GM23248 (cell line): ENCODE measurements at regions not wholly inside any gene's neighbourhood (a gene's known extent, or its start where the extent isn't known, plus 50 kb on each side); places are given as distances from the start of the nearest gene placed in this dataset.
"Not testable (repeated sequence)": the region's sequence is repeated elsewhere in the genome, so short reads cannot be mapped to it uniquely, and the experiment has no call there.

ENCODE experiments used
- DNase-seq: peaks from one replicate; pipeline ENCODE4 v3.0.0-alpha.2; 2015
- H2AFZ ChIP-seq: fragments of 200-600 bp; sonication (generic); 2 replicates; pipeline ENCODE4 v1.6.1; 2016; ENCODE audit warnings: antibody characterized with exemption
- H3F3A ChIP-seq: fragments of 200-600 bp; sonication (generic); 2 replicates; pipeline ENCODE4 v1.6.1; 2016; ENCODE audit warnings: mild to moderate bottlenecking, antibody characterized with exemption, mixed run types; ENCODE audit not compliant: insufficient read depth
- H3K27ac ChIP-seq: fragments of 200-600 bp; sonication (generic); 2 replicates; pipeline ENCODE4 v1.5.1; 2016; ENCODE audit warnings: mild to moderate bottlenecking
- H3K27me3 ChIP-seq: fragments of 200-600 bp; sonication (generic); replicated peaks from 2 replicates; pipeline ENCODE4 v1.6.1; 2016; ENCODE audit warnings: mild to moderate bottlenecking; ENCODE audit not compliant: insufficient read depth
- H3K36me3 ChIP-seq: fragments of 200-600 bp; sonication (generic); 2 replicates; pipeline ENCODE4 v1.6.1; 2016; ENCODE audit warnings: low read depth, mild to moderate bottlenecking
- H3K4me1 ChIP-seq: fragments of 200-600 bp; sonication (generic); 2 replicates; pipeline ENCODE4 v1.6.1; 2016; ENCODE audit warnings: mild to moderate bottlenecking; ENCODE audit not compliant: insufficient read depth
- H3K4me2 ChIP-seq: fragments of 200-600 bp; sonication (generic); one replicate; pipeline ENCODE4 v1.6.1; 2016; ENCODE audit warnings: mild to moderate bottlenecking; ENCODE audit not compliant: unreplicated experiment
- H3K4me3 ChIP-seq: fragments of 200-600 bp; sonication (generic); 2 replicates; pipeline ENCODE4 v1.5.1; 2016; ENCODE audit warnings: mild to moderate bottlenecking
- H3K79me2 ChIP-seq: fragments of 200-600 bp; sonication (generic); 2 replicates; pipeline ENCODE4 v1.6.1; 2016; ENCODE audit warnings: mild to moderate bottlenecking; ENCODE audit not compliant: insufficient read depth
- H3K9ac ChIP-seq: fragments of 200-600 bp; sonication (generic); 2 replicates; pipeline ENCODE4 v1.6.1; 2016; ENCODE audit warnings: mild to moderate bottlenecking
- H3K9me2 ChIP-seq: fragments of 200-600 bp; sonication (generic); 2 replicates; pipeline ENCODE4 v1.6.1; 2016; ENCODE audit warnings: mixed run types, mild to moderate bottlenecking, moderate library complexity; ENCODE audit not compliant: insufficient read depth
- H3K9me3 ChIP-seq: fragments of 200-600 bp; sonication (generic); one replicate; pipeline ENCODE4 v1.6.1; 2017; ENCODE audit warnings: low read depth
- H4K20me1 ChIP-seq: fragments of 200-600 bp; sonication (generic); 2 replicates; pipeline ENCODE4 v1.6.0; 2016; ENCODE audit not compliant: insufficient read depth
- EZH2 ChIP-seq: fragments of 200-600 bp; sonication (generic); IDR thresholded peaks from 2 replicates; pipeline ENCODE4 v1.6.1; 2018; ENCODE audit warnings: antibody characterized with exemption, mild to moderate bottlenecking; ENCODE audit not compliant: insufficient read depth, poor library complexity, severe bottlenecking
- EZH2phosphoT487 ChIP-seq: fragments of 200-600 bp; sonication (generic); IDR thresholded peaks from 2 replicates; pipeline ENCODE4 v1.6.1; 2018; ENCODE audit warnings: antibody characterized with exemption, moderate library complexity, mild to moderate bottlenecking, low read depth; ENCODE audit not compliant: insufficient read depth
- WGBS, 2 experiments: methylation state at CpG; one replicate each; pipeline ENCODE4 v1.1.6; 2015 to 2017; ENCODE audit warnings: low lambda C conversion rate in 2 of 2, low coverage in 1 of 2; ENCODE audit errors: missing lambda C conversion rate in 2 of 2; 5-methylcytosine and 5-hydroxymethylcytosine counted together
- in situ Hi-C: fragments of 300-500 bp; cut with MboI; formaldehyde crosslinking; loops from 2 replicates; pipeline ENCODE4 v1.15.0; 2020

- Histone ChIP-seq H3K4me3 (no peak overlapping the region), H3K9ac (no peak overlapping the region), H3K27me3 (no peaks in the 10 kb centered on the region), H3F3A (no peaks in the 10 kb centered on the region), H3K79me2 (no peaks in the 10 kb centered on the region), H3K9me3 (no peaks in the 10 kb centered on the region), H3K9me2 (no peaks in the 10 kb centered on the region), H3K4me2 (no peak overlapping the region), H4K20me1 (no peaks in the 10 kb centered on the region), H3K36me3 (no peaks in the 10 kb centered on the region), H3K4me1 (0 out of 2 replicates have a peak, but pooled peaks cover 2% of the 10 kb centered on the region), H3K27ac (no peak overlapping the region), H2AFZ (peak overlapping the region; percentile 40; the same call in 1 of the 2 replicates)
- in situ Hi-C loops: no loop called here
- 60 to 73% methylated on average over 5 of the region's 5 CpGs for WGBS, 2 experiments
- no peak for DNase-seq
- TF ChIP-seq EZH2 (no peak), EZH2phosphoT487 (no peak)
Measured at GRCh38 chr7:106501605-106502580, 159.1 kb downstream of the CCDC71L start.

- Histone ChIP-seq H3K36me3 (no peaks in the 10 kb centered on the region), H3F3A (no peaks in the 10 kb centered on the region), H3K4me1 (no peaks in the 10 kb centered on the region), H3K9ac (no peak overlapping the region), H3K4me3 (no peak overlapping the region), H3K9me2 (no peaks in the 10 kb centered on the region), H3K27ac (no peak overlapping the region), H3K4me2 (no peak overlapping the region), H4K20me1 (no peaks in the 10 kb centered on the region), H2AFZ (no peak overlapping the region), H3K79me2 (no peaks in the 10 kb centered on the region), H3K9me3 (no peaks in the 10 kb centered on the region), H3K27me3 (no peaks in the 10 kb centered on the region)
- TF ChIP-seq EZH2 (no peak), EZH2phosphoT487 (no peak)
- 96 to 98% methylated on average over 4 of the region's 4 CpGs for WGBS, 2 experiments
- in situ Hi-C loops: no loop called here
- DNase-seq: no peak
Measured at GRCh38 chr7:106499897-106500296, 161.1 kb downstream of the CCDC71L start.

- H3K9me2 ChIP-seq, H3K9me3 ChIP-seq, H3K9ac ChIP-seq, H3K4me1 ChIP-seq, H3K4me3 ChIP-seq, H4K20me1 ChIP-seq, H3F3A ChIP-seq, H3K4me2 ChIP-seq, H3K27me3 ChIP-seq, DNase-seq, H3K27ac ChIP-seq, H3K36me3 ChIP-seq, H2AFZ ChIP-seq, H3K79me2 ChIP-seq, in situ Hi-C loops: not testable (repeated sequence)
- WGBS, 2 experiments: 66 to 74% methylated on average over 2 of the region's 2 CpGs
Measured at GRCh38 chr7:106498005-106498404, 163.0 kb downstream of the CCDC71L start.

GRCh38 chr7:106493041-106493731 lies 167.8 kb downstream of the CCDC71L start:
- in situ Hi-C loops: no loop called here
- WGBS, 2 experiments: 81 to 82% methylated on average over 9 of the region's 9 CpGs

More at GRCh38 chr7:106493041-106493731, 167.8 kb downstream of the CCDC71L start:
- Histone ChIP-seq H3K9ac (no peak overlapping the region), H2AFZ (no peak overlapping the region), H4K20me1 (no peaks in the 10 kb centered on the region), H3K79me2 (no peaks in the 10 kb centered on the region), H3K4me2 (no peak overlapping the region), H3K36me3 (no peaks in the 10 kb centered on the region), H3K27me3 (no peaks in the 10 kb centered on the region), H3K4me1 (no peaks in the 10 kb centered on the region), H3K27ac (no peak overlapping the region), H3K9me3 (no peaks in the 10 kb centered on the region), H3F3A (no peaks in the 10 kb centered on the region), H3K9me2 (no peaks in the 10 kb centered on the region), H3K4me3 (no peak overlapping the region)
- no peak for DNase-seq
- TF ChIP-seq EZH2phosphoT487: no peak
- TF ChIP-seq EZH2: no peak
